Stomach (tissue), 4 donors: ENCODE measurements at regions not wholly inside any gene's neighbourhood (a gene's known extent, or its start where the extent isn't known, plus 50 kb on each side); places are given as distances from the start of the nearest gene placed in this dataset.

Source experiments
- CTCF ChIP-seq, 7 experiments: fragments of 450-650 bp in 4 of 7; fragments of 200-600 bp in 3 of 7; sonication (generic) in 3 of 7; IDR thresholded peaks; one replicate each; pipeline ENCODE4 v1.5.1; 2016 to 2019; ENCODE audit warnings: antibody characterized with exemption in 7 of 7, control low read depth in 2 of 7, mild to moderate bottlenecking in 1 of 7
- EP300 ChIP-seq: sonication (generic); formaldehyde crosslinking; IDR thresholded peaks from one replicate; pipeline ENCODE4 v1.6.1; 2017; ENCODE audit warnings: antibody characterized with exemption
- POLR2A ChIP-seq, 4 donors: fragments of 450-650 bp; IDR thresholded peaks; one replicate each; pipeline ENCODE4 v1.6.1; 2016; ENCODE audit warnings: antibody characterized with exemption in 4 of 4, control low read depth in 2 of 4, mild to moderate bottlenecking in 1 of 4, moderate library complexity in 1 of 4
- POLR2AphosphoS5 ChIP-seq, 3 donors: sonication (generic); formaldehyde crosslinking; IDR thresholded peaks; one replicate each; pipeline ENCODE4 v1.6.1; 2016; ENCODE audit warnings: antibody characterized with exemption in 3 of 3

- no peak for TF ChIP-seq POLR2A (IDR thresholded peaks at IDR 0.05)
- TF ChIP-seq CTCF (IDR thresholded peaks at IDR 0.05), result no peak
- TF ChIP-seq POLR2AphosphoS5 (IDR thresholded peaks at IDR 0.05), result no peak
- TF ChIP-seq EP300, result no peak
These were observed 147.2 kb upstream of the PTPN1 start for GRCh38 chr20:50363027-50363426.
